C4-2B (cell line): ENCODE measurements at regions not wholly inside any gene's neighbourhood (a gene's known extent, or its start where the extent isn't known, plus 50 kb on each side); places are given as distances from the start of the nearest gene placed in this dataset.
"Not testable (repeated sequence)": the region's sequence is repeated elsewhere in the genome, so short reads cannot be mapped to it uniquely, and the experiment has no call there.

ENCODE experiments used
- H3K27ac ChIP-seq: fragments of 450-650 bp; 2 replicates; pipeline ENCODE4 v1.5.1; 2017
- ZFX ChIP-seq: fragments of 450-650 bp; IDR thresholded peaks from 2 replicates; pipeline ENCODE4 v1.6.1; 2017
- TF ChIP-seq, protein P1 (sequence below): fragments of 450-650 bp; conservative IDR thresholded peaks from 2 replicates; pipeline ENCODE4 v1.5.1; 2017; ENCODE audit warnings: mild to moderate bottlenecking

DNA sequence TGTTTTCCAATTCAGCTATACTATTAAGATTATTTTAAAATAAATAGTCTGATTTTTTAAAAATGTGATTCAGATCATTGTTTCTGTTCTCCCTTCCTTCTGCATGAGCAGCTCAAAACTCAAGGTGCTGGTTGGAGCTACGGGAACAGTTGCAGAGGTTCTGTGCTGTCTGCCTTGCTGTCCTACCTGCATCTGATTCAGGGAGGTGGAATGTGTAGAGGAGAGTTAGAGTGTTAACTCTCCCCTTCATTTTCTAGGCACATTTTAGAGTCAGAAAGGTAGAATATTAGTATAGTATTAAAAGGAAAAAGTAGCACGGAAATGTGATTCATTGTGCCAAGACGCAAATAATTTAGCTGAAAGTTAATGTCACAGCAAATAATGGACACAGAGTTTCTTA is 188.1 kb upstream of the SLC35B3 start:
- no peak overlapping the region for H3K27ac ChIP-seq
- TF ChIP-seq, protein P1, sequence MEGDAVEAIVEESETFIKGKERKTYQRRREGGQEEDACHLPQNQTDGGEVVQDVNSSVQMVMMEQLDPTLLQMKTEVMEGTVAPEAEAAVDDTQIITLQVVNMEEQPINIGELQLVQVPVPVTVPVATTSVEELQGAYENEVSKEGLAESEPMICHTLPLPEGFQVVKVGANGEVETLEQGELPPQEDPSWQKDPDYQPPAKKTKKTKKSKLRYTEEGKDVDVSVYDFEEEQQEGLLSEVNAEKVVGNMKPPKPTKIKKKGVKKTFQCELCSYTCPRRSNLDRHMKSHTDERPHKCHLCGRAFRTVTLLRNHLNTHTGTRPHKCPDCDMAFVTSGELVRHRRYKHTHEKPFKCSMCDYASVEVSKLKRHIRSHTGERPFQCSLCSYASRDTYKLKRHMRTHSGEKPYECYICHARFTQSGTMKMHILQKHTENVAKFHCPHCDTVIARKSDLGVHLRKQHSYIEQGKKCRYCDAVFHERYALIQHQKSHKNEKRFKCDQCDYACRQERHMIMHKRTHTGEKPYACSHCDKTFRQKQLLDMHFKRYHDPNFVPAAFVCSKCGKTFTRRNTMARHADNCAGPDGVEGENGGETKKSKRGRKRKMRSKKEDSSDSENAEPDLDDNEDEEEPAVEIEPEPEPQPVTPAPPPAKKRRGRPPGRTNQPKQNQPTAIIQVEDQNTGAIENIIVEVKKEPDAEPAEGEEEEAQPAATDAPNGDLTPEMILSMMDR, result no peak
- no peak for TF ChIP-seq ZFX

DNA sequence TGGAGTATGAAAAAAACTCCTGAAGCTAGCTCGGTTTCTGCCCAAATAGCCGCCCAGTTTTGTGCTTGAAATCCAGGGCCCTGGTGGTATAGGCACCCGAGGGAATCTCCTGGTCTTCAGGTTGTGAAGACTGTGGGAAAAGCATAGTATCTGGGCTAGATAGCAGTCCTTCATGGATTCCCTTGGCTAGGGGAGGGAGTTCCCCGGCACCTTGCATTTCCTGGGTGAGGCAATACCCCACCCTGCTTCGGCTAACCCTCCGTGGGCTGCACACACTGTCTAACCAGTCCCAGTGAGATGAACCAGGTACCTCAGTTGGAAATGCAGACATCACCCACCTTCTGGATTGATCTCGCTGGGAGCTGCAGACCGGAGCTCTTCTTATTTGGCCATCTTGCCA is 184.5 kb upstream of the SLC35B3 start:
- no peak for TF ChIP-seq ZFX

DNA sequence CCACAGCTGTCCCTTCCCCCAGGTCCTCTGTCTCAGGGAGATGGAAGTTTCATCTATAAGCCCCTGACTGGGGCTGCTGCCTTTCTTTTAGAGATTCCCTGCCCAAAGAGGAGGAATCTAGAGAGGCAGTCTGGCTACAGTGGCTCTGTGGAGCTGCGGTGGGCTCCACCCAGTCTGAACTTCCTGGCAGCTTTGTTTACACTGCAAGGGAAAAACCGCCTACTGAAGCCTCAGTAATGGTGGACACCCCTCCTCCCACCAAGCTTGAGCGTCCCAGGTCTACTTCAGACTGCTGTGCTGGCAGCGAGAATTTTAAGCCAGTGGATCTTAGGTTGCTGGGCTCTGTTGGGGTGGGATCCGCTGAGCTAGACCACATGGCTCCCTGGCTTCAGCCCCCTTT is 184.1 kb upstream of the SLC35B3 start:
- H3K27ac ChIP-seq, result not testable (repeated sequence)

More for the DNA sequence above, 184.5 kb upstream of the SLC35B3 start:
- H3K27ac ChIP-seq, result no peak overlapping the region

DNA sequence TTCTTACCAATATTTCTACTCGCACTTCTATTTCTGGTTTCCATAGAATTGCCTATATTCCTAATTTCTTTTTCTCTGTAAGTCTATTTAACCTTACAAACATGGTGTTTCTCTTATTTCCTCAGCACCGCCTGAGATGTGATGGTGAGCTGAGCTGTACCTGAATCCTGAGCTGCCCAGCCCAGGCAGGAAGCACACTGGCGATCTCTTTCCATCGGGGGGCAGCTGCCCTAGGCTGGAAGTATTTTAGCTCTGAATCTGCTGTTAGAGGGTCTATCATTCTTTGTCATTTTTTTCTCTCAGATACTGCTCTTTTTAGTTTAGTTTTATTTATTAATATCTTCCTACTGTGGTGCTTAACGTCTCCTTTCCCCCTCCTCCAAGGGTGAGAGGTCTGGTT is 173.4 kb upstream of the SLC35B3 start:
- H3K27ac ChIP-seq, result no peak overlapping the region
- no peak for TF ChIP-seq ZFX
- TF ChIP-seq, protein P1, result no peak

DNA sequence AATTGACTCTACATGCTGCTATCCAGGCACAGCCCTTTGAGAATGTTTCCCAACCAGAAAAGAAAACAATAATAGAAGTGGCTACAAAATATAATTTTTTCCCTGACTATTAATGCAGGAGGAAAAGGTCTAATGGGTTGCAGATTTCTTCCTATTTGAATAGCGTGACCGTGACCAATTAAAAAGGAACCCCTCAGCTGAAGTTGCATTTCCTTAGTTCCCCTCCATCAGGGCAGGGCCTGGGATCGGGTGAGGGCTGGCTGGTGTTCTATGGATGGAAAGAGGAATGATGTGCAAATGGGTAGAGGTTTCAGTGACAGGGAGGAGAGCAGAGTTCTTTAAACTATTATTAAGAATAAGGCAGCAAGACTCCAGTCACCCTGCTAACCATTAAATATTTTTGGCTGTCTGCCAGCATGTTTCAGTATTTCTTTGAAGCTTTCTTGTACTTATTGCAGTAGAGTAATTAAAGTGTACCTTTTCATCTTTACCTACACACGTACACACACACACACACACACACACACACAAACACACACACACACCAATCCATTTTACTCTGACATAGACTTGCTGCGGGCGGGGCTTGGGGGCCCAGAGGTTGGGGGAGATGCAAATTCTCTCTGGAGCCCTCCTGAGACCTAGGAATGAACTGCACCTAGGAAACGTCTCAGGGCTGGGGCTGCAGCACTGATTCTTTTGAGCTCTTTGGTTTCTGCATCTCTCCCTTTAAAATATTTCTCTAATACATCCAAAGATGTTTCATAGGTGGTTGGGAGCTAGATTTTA is 154.8 kb upstream of the SLC35B3 start:
- H3K27ac ChIP-seq, result no peak overlapping the region
- TF ChIP-seq, protein P1, result peak; percentile 18; the same call in 1 of the 2 replicates
- no peak for TF ChIP-seq ZFX

DNA sequence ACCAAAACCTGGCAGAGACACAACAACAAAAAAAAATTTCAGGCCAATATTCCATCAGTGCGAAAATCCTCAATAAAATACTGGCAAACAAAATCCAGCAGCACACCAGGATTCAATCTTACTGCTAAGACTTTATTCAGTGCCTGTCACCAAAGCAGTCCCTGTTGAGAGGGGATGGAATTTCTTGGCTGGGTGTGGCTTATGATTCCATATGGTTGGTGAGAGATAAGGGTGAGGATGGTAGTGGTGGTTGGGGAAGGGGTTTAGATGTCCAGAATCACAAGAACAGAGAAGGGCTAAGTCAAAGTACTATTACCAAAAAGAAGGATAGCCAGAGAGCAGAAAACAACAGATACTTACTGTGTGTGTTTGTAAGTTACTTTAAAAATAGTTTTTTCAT is 152.8 kb upstream of the SLC35B3 start:
- no peak overlapping the region for H3K27ac ChIP-seq
- TF ChIP-seq, protein P1, result no peak
- TF ChIP-seq ZFX, result no peak

DNA sequence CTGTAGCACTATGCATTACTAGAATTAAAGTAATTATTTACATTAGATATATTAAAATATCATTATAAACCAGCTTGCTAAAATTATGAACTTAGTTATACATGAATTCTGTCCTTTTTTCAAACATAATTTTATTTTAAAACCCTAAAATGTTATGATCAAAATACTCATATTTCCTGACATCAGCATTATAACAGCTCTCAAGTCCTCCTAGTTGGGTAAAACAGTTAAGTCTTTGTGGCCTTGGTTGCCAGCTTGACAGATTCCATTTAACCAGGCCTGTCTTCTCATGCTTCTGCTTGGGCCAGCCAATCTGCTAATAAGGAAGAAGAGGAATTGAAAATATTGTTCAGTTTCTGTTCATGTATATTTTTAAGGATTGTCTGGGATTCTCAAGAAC is 147.9 kb upstream of the SLC35B3 start:
- TF ChIP-seq, protein P1, result no peak
- TF ChIP-seq ZFX, result no peak
- no peak overlapping the region for H3K27ac ChIP-seq

- H3K27ac ChIP-seq, result no peak overlapping the region
- TF ChIP-seq, protein P1, result no peak
- no peak for TF ChIP-seq ZFX
Measured at GRCh38 chr6:8579372-8579771, 144.0 kb upstream of the SLC35B3 start.
